HG02588 (cell line): ENCODE measurements at regions not wholly inside any gene's neighbourhood (a gene's known extent, or its start where the extent isn't known, plus 50 kb on each side); places are given as distances from the start of the nearest gene placed in this dataset.

Experiments
- ATAC-seq: cut with Tn5 transposase; IDR thresholded peaks from one replicate; pipeline ENCODE4 v1.9.1; 2021; ENCODE audit warnings: mild to moderate bottlenecking, moderate library complexity; ENCODE audit not compliant: unreplicated experiment

GRCh38 chr11:131111775-131112174 is 195.5 kb upstream of the SNX19 start:
- no peak for ATAC-seq

GRCh38 chr11:131118247-131118646 is 202.0 kb upstream of the SNX19 start:
- no peak for ATAC-seq

DNA sequence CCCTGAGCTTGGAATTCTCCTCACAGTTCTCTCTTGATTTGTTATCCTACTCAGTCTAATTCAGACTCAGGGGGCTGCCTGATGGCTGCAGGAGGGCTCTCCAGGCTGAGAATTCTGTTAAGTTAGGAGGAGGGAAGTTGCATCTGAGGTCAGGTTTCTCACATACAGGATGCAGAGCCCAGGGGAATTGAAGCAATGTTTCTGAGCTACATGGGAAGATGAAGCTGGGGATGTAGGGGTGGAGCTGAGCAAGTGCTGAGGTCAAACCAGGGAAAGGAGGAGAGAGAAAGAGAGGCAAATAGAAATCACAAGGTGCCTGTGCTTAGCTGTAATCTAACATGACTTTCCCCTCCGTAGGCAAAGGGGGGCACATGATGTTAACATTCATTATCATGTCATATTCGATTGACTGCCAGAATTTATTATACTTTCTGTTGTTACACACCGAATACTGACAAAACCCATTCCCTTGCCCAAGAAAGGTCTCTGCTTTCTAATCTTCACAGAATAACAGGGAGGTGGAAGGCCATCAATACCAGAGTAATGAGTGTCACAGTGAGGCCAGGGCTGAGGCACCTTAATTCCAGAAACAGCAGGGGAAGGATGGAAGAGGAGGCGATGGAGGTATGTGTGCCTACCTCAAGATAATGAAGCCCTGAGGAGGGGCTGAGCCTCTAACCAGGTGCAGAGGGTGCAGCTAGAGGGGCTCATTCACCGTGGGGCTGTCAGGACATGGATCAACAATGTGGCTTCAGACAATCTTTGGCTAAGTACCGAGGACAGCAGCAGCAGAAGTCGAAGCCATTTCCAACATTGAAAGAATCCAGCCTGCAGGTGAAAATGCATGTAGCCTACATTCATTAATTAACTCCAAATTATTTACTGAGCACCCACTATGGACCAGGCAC is 205.4 kb upstream of the SNX19 start:
- ATAC-seq, result no peak

DNA sequence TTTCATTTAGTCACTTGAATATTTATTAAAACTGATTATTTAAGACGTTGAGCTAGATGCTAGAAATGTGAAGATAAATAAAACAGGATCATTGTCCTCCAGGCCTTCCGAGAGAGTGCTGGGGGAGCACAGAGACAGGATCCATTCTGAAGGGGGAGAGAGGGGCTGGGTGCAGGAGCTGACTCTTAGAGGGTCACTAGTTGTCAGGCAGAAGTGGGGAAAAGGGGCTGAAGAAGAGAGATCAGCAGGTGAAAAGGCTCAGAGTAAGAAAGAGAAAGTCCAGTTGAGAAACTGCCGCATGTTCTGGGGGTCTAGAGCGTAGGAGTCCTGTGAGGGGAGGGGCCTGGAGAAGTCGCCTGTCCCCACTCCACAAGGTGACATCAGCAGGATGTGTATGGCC is 206.2 kb upstream of the SNX19 start:
- ATAC-seq, result no peak

GRCh38 chr11:131129474-131129873 is 213.2 kb upstream of the SNX19 start:
- ATAC-seq, result no peak

DNA sequence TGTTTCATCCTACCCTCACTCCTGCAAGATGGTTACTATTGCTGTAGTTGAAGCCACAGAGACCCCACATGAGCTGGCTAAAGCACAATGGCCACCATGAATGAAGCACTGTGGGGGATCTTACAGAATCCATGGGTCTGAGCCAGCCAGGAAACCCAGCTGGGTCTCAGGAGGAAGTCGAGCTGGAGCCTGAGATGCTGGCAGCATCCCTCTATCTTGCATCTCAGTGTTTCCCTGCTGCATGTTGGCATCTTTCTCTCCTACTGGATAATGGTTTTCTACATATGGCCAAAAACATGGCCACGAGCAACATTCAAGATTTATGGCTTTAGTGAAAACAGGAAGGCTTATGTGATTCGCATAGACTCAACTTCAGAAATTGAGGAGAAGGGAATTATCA is 219.3 kb upstream of the SNX19 start:
- ATAC-seq, result no peak

GRCh38 chr11:131136486-131136885 is 220.2 kb upstream of the SNX19 start:
- ATAC-seq, result no peak

- ATAC-seq, result no peak
Observed at GRCh38 chr11:131137046-131137445, 220.8 kb upstream of the SNX19 start.

DNA sequence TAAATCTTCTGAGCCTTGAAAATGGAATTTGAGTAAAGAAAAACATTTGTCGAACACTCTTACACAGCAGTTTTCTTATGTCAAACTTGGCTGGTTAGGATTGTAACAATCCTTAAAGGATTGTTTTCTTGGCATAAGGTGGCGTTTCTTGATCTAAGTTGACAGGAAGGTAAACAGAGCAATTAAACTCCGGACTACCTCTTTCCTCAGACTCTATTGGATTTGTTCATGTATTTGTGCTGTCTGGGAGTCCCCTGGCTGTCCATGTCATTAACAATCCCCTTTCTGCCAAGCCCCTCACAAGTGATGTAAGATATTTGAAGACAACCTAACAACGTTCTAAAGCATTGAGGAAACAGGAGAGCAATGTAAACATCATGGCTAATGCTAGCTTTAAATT is 222.5 kb upstream of the SNX19 start:
- no peak for ATAC-seq

- ATAC-seq, result no peak
Observed at GRCh38 chr11:131145791-131146190, 224.6 kb upstream of the NTM start.

GRCh38 chr11:131146827-131147490 is 223.5 kb upstream of the NTM start:
- ATAC-seq, result no peak

GRCh38 chr11:131154351-131154750 is 216.1 kb upstream of the NTM start:
- ATAC-seq, result no peak

- no peak for ATAC-seq
Observed at GRCh38 chr11:131157678-131158077, 212.7 kb upstream of the NTM start.

GRCh38 chr11:131160846-131161245 is 209.6 kb upstream of the NTM start:
- ATAC-seq, result no peak

GRCh38 chr11:131163613-131164012 is 206.8 kb upstream of the NTM start:
- ATAC-seq, result no peak

DNA sequence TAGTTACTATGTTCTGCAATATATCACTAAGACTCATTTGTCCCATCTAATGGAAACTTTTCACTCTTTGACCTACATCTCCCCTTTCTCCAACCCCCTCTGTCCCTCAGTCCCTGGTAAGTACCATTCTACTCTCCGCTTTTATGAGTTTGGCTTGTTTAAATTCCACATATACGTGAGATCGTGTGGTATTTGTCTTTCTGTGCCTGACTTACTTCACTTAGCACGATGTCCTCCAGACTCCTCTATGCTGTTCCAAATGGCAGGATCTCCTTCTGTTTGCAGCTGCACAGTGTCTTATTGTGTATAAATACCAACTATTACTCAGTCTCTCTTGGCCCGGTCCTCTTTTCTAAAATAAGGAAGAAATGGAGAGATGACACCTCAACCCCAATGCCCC is 205.4 kb upstream of the NTM start:
- ATAC-seq, result no peak

- no peak for ATAC-seq
Observed at GRCh38 chr11:131168839-131169713, 201.3 kb upstream of the NTM start.

DNA sequence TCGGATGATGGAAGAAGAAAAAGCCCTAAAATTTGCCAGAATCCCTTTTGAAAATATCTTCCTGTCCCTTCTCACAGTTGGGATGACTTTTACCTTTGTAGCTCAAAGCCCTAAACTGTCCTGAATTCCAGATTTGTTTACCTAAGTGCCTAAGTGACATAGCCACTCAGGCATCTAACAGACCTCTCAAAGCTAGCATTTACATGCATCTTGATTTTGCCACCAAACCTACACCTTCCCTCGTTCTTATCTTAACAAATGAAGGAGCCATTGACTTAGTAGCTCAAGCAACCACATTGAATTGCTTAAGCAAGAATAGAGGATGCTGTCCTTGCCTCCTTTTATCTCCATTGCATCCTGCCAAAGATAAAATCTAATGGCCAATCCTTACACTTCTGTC is 198.4 kb upstream of the NTM start:
- ATAC-seq, result no peak

GRCh38 chr11:131178020-131178419 is 192.4 kb upstream of the NTM start:
- ATAC-seq, result no peak

GRCh38 chr11:131178596-131178995 is 191.8 kb upstream of the NTM start:
- no peak for ATAC-seq

DNA sequence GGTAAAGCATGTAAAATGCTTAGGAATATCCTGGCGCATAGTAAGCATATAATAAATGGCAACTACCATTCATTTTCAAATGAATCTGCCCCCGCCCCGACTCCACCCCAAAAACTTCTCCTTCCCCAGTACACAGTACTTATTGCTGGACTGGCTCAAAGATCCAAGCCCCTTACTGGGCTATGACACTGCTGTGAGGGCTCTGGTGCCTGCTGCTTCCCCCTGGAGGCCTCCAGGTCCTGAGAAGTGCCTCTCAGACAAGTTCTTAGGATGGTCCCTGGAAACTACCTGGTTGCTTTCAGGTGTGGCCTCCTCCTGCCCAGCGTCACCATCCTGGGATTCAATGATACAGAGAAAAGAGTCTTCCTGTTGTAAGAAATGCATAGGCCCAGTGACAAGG is 190.6 kb upstream of the NTM start:
- no peak for ATAC-seq
